ENCODE measurements at regions not wholly inside any gene's neighbourhood (a gene's known extent, or its start where the extent isn't known, plus 50 kb on each side); places are given as distances from the start of the nearest gene placed in this dataset.

- TF ChIP-seq, protein P1, sequence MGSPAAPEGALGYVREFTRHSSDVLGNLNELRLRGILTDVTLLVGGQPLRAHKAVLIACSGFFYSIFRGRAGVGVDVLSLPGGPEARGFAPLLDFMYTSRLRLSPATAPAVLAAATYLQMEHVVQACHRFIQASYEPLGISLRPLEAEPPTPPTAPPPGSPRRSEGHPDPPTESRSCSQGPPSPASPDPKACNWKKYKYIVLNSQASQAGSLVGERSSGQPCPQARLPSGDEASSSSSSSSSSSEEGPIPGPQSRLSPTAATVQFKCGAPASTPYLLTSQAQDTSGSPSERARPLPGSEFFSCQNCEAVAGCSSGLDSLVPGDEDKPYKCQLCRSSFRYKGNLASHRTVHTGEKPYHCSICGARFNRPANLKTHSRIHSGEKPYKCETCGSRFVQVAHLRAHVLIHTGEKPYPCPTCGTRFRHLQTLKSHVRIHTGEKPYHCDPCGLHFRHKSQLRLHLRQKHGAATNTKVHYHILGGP (tag by site-specific recombination; IDR thresholded peaks at IDR 0.05) = peak; percentile 93
- TF ChIP-seq, protein P2, sequence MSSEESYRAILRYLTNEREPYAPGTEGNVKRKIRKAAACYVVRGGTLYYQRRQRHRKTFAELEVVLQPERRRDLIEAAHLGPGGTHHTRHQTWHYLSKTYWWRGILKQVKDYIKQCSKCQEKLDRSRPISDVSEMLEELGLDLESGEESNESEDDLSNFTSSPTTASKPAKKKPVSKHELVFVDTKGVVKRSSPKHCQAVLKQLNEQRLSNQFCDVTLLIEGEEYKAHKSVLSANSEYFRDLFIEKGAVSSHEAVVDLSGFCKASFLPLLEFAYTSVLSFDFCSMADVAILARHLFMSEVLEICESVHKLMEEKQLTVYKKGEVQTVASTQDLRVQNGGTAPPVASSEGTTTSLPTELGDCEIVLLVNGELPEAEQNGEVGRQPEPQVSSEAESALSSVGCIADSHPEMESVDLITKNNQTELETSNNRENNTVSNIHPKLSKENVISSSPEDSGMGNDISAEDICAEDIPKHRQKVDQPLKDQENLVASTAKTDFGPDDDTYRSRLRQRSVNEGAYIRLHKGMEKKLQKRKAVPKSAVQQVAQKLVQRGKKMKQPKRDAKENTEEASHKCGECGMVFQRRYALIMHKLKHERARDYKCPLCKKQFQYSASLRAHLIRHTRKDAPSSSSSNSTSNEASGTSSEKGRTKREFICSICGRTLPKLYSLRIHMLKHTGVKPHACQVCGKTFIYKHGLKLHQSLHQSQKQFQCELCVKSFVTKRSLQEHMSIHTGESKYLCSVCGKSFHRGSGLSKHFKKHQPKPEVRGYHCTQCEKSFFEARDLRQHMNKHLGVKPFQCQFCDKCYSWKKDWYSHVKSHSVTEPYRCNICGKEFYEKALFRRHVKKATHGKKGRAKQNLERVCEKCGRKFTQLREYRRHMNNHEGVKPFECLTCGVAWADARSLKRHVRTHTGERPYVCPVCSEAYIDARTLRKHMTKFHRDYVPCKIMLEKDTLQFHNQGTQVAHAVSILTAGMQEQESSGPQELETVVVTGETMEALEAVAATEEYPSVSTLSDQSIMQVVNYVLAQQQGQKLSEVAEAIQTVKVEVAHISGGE (tag by site-specific recombination; conservative IDR thresholded peaks at IDR 0.05; ENCODE audit: low read depth) = no peak
- no peak for TF ChIP-seq ZNF211 (tag by site-specific recombination; IDR thresholded peaks at IDR 0.05; ENCODE audit: low read depth)
- no peak for TF ChIP-seq ZNF16 (tag by site-specific recombination; IDR thresholded peaks at IDR 0.05; ENCODE audit: low read depth)
- TF ChIP-seq, protein P3, sequence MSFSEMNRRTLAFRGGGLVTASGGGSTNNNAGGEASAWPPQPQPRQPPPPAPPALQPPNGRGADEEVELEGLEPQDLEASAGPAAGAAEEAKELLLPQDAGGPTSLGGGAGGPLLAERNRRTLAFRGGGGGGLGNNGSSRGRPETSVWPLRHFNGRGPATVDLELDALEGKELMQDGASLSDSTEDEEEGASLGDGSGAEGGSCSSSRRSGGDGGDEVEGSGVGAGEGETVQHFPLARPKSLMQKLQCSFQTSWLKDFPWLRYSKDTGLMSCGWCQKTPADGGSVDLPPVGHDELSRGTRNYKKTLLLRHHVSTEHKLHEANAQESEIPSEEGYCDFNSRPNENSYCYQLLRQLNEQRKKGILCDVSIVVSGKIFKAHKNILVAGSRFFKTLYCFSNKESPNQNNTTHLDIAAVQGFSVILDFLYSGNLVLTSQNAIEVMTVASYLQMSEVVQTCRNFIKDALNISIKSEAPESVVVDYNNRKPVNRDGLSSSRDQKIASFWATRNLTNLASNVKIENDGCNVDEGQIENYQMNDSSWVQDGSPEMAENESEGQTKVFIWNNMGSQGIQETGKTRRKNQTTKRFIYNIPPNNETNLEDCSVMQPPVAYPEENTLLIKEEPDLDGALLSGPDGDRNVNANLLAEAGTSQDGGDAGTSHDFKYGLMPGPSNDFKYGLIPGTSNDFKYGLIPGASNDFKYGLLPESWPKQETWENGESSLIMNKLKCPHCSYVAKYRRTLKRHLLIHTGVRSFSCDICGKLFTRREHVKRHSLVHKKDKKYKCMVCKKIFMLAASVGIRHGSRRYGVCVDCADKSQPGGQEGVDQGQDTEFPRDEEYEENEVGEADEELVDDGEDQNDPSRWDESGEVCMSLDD (tag by site-specific recombination; IDR thresholded peaks at IDR 0.05) = no peak
- no peak for TF ChIP-seq ZNF292 (tag by site-specific recombination; IDR thresholded peaks at IDR 0.05; ENCODE audit: borderline replicate concordance, low read depth)
- TF ChIP-seq REST (tag by site-specific recombination; IDR thresholded peaks at IDR 0.05) = no peak
- TF ChIP-seq ZNF560 (tag by site-specific recombination; IDR thresholded peaks at IDR 0.05; ENCODE audit: borderline replicate concordance) = no peak
- no peak for TF ChIP-seq ZBTB21 (tag by site-specific recombination; IDR thresholded peaks at IDR 0.05)
- TF ChIP-seq SCRT2 (tag by site-specific recombination; IDR thresholded peaks at IDR 0.05) = no peak
- no peak for TF ChIP-seq HOXA7 (CRISPR knock-in tag; IDR thresholded peaks at IDR 0.05; ENCODE audit: borderline replicate concordance)
- TF ChIP-seq ZSCAN30 (tag by site-specific recombination; IDR thresholded peaks at IDR 0.05) = peak; percentile 51; the same call in 1 of the 2 replicates
- TF ChIP-seq MEIS1 (CRISPR knock-in tag; IDR thresholded peaks at IDR 0.05; ENCODE audit: borderline replicate concordance) = no peak
- TF ChIP-seq WT1 (tag by site-specific recombination; IDR thresholded peaks at IDR 0.05) = peak; percentile 91
- no peak for TF ChIP-seq ZNF548 (tag by site-specific recombination; IDR thresholded peaks at IDR 0.05)
- TF ChIP-seq, protein P4, sequence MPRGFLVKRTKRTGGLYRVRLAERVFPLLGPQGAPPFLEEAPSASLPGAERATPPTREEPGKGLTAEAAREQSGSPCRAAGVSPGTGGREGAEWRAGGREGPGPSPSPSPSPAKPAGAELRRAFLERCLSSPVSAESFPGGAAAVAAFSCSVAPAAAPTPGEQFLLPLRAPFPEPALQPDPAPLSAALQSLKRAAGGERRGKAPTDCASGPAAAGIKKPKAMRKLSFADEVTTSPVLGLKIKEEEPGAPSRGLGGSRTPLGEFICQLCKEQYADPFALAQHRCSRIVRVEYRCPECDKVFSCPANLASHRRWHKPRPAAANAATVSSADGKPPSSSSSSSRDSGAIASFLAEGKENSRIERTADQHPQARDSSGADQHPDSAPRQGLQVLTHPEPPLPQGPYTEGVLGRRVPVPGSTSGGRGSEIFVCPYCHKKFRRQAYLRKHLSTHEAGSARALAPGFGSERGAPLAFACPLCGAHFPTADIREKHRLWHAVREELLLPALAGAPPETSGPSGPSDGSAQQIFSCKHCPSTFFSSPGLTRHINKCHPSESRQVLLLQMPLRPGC (tag by site-specific recombination; IDR thresholded peaks at IDR 0.05) = peak; percentile 72; the same call in 1 of the 2 replicates
- TF ChIP-seq, protein P5, sequence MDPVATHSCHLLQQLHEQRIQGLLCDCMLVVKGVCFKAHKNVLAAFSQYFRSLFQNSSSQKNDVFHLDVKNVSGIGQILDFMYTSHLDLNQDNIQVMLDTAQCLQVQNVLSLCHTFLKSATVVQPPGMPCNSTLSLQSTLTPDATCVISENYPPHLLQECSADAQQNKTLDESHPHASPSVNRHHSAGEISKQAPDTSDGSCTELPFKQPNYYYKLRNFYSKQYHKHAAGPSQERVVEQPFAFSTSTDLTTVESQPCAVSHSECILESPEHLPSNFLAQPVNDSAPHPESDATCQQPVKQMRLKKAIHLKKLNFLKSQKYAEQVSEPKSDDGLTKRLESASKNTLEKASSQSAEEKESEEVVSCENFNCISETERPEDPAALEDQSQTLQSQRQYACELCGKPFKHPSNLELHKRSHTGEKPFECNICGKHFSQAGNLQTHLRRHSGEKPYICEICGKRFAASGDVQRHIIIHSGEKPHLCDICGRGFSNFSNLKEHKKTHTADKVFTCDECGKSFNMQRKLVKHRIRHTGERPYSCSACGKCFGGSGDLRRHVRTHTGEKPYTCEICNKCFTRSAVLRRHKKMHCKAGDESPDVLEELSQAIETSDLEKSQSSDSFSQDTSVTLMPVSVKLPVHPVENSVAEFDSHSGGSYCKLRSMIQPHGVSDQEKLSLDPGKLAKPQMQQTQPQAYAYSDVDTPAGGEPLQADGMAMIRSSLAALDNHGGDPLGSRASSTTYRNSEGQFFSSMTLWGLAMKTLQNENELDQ (tag by site-specific recombination; IDR thresholded peaks at IDR 0.05; ENCODE audit: low read depth) = no peak
- no peak for TF ChIP-seq ZNF645 (tag by site-specific recombination; IDR thresholded peaks at IDR 0.05)
- TF ChIP-seq ZNF404 (tag by site-specific recombination; IDR thresholded peaks at IDR 0.05) = no peak
- TF ChIP-seq ZNF596 (tag by site-specific recombination; IDR thresholded peaks at IDR 0.05) = 0 out of 2 replicates have a peak, but pooled peaks have one; percentile 17
- TF ChIP-seq ZBTB8A (tag by site-specific recombination; IDR thresholded peaks at IDR 0.05) = peak; percentile 32; the same call in 1 of the 2 replicates
- TF ChIP-seq ZNF558 (tag by site-specific recombination; IDR thresholded peaks at IDR 0.05) = no peak
- TF ChIP-seq ZIC2 (tag by site-specific recombination; IDR thresholded peaks at IDR 0.05) = peak; percentile 54; the same call in 1 of the 2 replicates
- no peak for TF ChIP-seq ZNF311 (tag by site-specific recombination; IDR thresholded peaks at IDR 0.05; ENCODE audit: borderline replicate concordance)
These were observed 290.9 kb downstream of the HHIPL2 start (continued) for GRCh38 chr1:222257027-222257426.

All from HEK293 (cell line).